Anterior cingulate cortex (tissue), 58 donors: ENCODE measurements at regions not wholly inside any gene's neighbourhood (a gene's known extent, or its start where the extent isn't known, plus 50 kb on each side); places are given as distances from the start of the nearest gene placed in this dataset.

Experiments
- DNase-seq, 58 donors: peaks; one replicate each; lab custom pipeline; 2025; lab: John Stamatoyannopoulos, UW

GRCh38 chr3:127387556-127388153 lies 99.8 kb upstream of the PRR20G start:
- no peak for DNase-seq

- no peak for DNase-seq
Measured at GRCh38 chr3:127387119-127387518, 99.3 kb upstream of the PRR20G start.

DNA sequence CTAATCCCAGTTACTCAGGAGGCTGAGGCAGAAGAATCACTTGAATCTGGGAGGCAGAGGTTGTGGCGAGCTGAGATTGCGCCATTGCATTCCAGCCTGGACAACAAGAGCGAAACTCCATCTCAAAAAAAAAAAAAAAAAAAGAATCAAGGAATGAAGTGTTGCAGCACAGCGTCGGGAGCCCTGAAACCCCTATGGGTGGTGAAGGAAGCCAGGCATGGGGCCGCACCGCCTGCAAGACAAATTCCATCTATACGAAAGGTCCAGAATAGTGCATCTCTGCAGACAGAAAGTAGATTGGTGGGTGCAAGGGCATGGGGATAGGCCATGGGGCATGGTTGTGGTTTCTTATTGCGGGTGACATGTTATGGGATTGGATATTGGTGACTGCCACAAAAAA lies 98.6 kb upstream of the PRR20G start:
- DNase-seq, result no peak

- DNase-seq, result no peak
Measured at GRCh38 chr3:127385540-127385870, 97.7 kb upstream of the PRR20G start.

- DNase-seq, result no peak
Measured at GRCh38 chr3:127384717-127385539, 97.1 kb upstream of the PRR20G start.

DNA sequence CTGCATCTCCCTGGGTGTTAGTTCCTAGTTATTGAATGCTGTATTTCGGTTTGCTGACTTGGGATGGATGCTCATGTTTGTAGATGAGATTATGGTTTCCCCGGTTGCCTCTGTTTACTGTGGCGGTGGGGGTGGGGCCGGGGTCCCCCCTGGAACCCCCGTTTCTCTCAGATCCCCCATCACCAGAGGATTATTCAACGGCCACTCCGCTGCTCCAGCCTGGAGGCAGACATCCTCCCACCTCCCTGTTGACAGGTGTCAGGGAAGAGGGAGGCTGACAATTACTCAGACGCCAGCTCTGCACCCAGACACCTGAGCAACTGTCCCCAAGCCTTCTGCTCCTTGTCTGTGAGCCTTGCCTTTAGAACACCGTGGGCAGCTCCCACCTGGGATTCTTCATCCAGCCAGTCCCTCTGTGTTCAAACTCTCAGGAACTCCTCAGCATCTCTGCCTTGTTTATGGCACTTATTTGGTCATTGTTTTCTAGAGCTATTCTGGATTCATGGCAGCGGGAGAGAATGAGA lies 95.9 kb upstream of the PRR20G start:
- no peak for DNase-seq

DNA sequence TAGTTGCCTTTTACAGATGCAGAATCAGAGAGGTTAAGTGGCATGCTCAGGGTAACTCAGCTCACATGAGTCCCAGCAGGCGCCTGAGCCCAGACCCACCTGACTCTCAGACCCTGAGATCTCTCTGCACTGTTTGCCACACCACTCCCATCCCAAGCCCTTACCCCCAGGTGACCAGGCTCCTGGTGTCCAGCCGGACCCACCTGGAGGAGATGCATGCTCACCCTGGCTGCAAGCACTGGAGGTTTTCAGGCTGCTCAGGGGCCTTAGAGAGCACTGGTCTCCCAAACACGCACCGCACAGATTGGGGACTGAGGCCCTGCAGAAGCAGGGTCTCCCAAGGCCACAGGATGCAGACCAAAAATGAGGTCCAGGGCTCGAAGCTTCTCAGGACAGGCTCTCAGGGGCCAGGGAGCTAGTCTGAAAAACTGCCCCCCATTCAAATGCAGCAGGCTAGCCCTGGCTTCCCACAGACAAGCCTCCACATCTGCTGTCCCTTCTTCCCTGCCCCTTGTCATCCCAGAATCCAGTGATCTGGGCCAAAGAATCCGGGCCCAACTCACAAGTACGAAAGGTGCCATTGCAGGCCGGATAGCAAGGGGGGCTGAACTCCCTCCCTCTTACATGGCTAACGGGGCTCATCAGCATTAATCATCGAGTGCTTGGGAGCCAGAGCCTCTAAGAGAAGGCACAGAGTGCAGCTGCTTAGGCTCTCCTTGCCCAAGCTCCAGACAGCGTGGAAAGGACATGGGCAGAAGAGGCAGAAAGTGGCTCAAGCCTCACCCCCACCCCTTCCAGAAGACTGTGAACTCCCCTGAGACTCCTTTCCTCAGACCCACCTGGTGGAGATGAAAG lies 90.2 kb upstream of the PRR20G start:
- DNase-seq, result no peak

DNA sequence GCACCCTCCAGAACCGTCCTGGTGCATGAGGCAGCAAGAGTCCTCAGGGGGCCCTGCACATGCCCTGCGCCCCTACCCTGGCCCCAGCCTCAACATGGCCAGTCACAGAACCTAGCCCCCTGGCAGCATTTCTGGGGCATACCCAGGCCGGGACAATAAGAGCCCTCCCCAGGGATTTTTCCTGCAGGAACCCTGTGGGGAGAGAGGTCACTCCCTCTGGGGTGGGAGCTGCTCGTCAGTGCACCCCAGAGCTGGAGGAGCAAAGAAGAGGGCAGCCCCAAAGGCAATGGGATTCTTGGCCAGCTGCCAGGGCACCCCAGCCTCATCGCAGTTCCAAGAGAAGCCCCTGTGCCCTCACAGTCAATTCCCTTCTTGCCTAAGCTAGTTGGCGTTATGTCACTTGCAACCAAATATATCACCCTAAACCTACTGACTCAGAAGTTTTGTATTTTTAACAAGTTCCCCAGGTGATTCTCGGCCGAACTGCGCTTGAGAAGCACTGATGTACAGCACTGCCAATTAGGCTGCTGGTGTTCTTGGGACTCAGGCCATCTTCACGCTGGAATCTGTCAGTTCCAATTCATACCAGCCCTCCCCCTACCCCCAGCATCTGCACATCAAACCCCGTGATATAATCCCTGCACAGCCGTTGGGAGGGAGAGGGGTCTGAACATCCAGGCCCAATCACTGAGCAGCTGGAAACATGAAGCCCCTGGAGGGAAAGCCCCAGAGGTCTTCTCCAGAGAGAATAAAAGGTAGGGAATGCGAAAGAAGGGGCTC lies 87.5 kb upstream of the PRR20G start:
- DNase-seq, result no peak

GRCh38 chr3:127374086-127375010 lies 86.5 kb upstream of the PRR20G start:
- DNase-seq, result no peak

DNA sequence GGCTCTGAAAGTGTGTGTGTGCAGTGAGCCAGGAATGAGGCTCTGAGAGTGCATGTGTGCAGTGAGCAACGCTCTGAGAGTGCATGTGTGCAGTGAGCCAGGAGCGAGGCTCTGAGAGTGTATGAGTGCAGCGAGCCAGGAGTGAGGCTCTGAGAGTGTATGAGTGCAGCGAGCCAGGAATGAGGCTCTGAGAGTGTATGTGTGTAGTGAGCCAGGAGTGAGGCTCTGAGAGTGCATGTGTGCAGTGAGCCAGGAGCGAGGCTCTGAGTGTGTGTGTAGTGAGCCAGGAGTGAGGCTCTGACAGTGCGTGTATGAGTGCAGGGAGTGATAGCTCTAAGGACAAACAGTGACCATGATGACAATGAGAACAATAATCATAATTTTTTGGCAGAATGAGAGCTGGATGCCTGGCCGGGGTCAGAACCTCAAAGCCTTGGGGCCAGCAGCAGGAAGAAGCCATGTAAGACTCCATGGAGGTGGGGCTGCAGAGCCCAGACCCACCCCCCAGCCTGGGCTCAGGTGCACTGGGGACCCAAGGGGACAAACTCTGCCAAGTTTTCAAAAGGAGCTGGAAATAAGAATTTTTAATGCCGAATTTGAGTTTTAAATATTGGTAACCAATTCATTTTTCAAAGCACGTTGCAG lies 85.7 kb upstream of the PRR20G start:
- no peak for DNase-seq

- DNase-seq, result no peak
Measured at GRCh38 chr3:127371846-127372245, 84.0 kb upstream of the PRR20G start.

GRCh38 chr3:127371334-127371733 lies 83.5 kb upstream of the PRR20G start:
- no peak for DNase-seq

GRCh38 chr3:127370906-127371305 lies 83.1 kb upstream of the PRR20G start:
- DNase-seq, result no peak

- DNase-seq, result no peak
Measured at GRCh38 chr3:127369356-127369935, 81.6 kb upstream of the PRR20G start.

DNA sequence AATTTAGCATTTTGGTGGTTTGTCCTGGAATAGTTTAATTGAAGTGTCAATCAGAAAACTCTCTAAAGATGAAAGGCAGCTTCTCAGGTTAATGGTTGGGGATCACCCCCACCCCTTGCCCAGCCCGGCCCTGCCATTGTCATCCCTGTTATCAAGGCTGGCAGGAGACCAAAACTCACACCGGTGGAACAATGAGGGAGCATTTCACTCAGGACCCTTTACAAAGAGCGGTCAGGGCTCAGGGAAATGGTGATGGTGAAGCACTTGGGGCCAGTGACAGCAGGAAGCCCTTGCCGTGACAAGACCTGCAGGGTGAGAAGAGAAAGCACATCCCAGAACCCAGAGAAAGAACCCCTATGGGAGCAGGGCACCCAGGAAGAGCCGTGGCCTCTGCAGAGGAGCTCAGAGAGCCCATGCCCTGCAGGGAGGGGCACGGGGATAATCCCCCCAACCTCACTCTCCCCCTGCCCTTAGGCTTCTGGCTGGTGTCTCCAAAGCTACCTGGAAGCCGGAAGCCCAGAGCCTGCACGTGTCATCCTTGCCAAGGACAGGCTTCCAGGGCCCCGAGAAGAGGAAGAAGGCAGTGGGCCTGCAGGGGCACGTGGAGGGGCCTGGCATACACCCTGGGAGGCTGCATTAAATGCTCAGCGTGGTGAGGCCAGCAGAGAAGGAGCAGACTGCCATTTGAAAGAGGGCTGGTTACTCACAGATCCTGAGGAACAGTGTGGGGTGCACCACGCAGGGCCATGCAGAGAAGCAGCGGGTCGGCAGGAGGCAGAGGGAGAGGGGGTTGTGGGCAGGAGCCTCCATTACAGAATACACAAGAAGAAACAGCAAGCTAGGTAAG lies 80.6 kb upstream of the PRR20G start:
- no peak for DNase-seq

- DNase-seq, result no peak
Measured at GRCh38 chr3:127367593-127367992, 79.7 kb upstream of the PRR20G start.

- DNase-seq, result no peak
Measured at GRCh38 chr3:127366383-127366782, 78.5 kb upstream of the PRR20G start.
